Immature natural killer cell (primary cell): ENCODE measurements at regions not wholly inside any gene's neighbourhood (a gene's known extent, or its start where the extent isn't known, plus 50 kb on each side); places are given as distances from the start of the nearest gene placed in this dataset.
"Not testable (repeated sequence)": the region's sequence is repeated elsewhere in the genome, so short reads cannot be mapped to it uniquely, and the experiment has no call there.

Experiments used
- DNase-seq, 3 donors: peaks; one replicate each; pipeline ENCODE4 v3.0.0; 2022; ENCODE audit warnings: mixed read lengths in 1 of 3
- H3K27ac Mint-ChIP-seq, 6 donors: one replicate each; pipeline ENCODE4 v1.8.0; 2020; ENCODE audit warnings: mixed read lengths in 6 of 6, mild to moderate bottlenecking in 5 of 6, inconsistent platforms in 4 of 6, moderate library complexity in 3 of 6
- H3K27me3 Mint-ChIP-seq, 3 donors: one replicate each; pipeline ENCODE4 v1.8.0; 2020 to 2021; ENCODE audit warnings: low read depth in 3 of 3, mild to moderate bottlenecking in 3 of 3, mixed read lengths in 3 of 3, moderate library complexity in 3 of 3, inconsistent platforms in 1 of 3
- H3K36me3 Mint-ChIP-seq, 3 donors: one replicate each; pipeline ENCODE4 v1.8.0; 2020; ENCODE audit warnings: mixed read lengths in 3 of 3, inconsistent platforms in 2 of 3, mild to moderate bottlenecking in 2 of 3
- H3K4me1 Mint-ChIP-seq, 2 donors: one replicate each; pipeline ENCODE4 v1.8.0; 2020; ENCODE audit warnings: inconsistent platforms in 2 of 2, mild to moderate bottlenecking in 2 of 2, mixed read lengths in 2 of 2, moderate library complexity in 1 of 2
- H3K4me3 Mint-ChIP-seq, 5 donors: one replicate each; pipeline ENCODE4 v1.8.0; 2020; ENCODE audit warnings: mild to moderate bottlenecking in 5 of 5, mixed read lengths in 5 of 5, inconsistent platforms in 3 of 5, moderate library complexity in 3 of 5
- H3K9me3 Mint-ChIP-seq, 6 donors: one replicate each; pipeline ENCODE4 v1.8.0; 2020; ENCODE audit warnings: mild to moderate bottlenecking in 6 of 6, mixed read lengths in 6 of 6, inconsistent platforms in 4 of 6, moderate library complexity in 3 of 6

- Mint-ChIP-seq H3K4me1 (no peaks in the 10 kb centered on the region), H3K9me3 (peaks cover 0 to 5% (median 2%) of the 10 kb centered on the region in 6 donors), H3K27me3 (peaks cover 0 to 4% (median 2%) of the 10 kb centered on the region in 3 donors), H3K4me3 (no peak overlapping the region), H3K36me3 (no peaks in the 10 kb centered on the region), H3K27ac (no peak overlapping the region)
- DNase-seq: no peak
Measured at GRCh38 chr12:126960709-126961108, 1306.3 kb upstream of the TMEM132C start.

- H3K36me3 Mint-ChIP-seq: no peaks in the 10 kb centered on the region
- no peak overlapping the region for H3K4me3 Mint-ChIP-seq
- peaks cover 0 to 6% (median 2%) of the 10 kb centered on the region in 6 donors for H3K9me3 Mint-ChIP-seq
- H3K27ac Mint-ChIP-seq: no peak overlapping the region
- no peak for DNase-seq
- peaks cover 0 to 2% (median 0%) of the 10 kb centered on the region in 3 donors for H3K27me3 Mint-ChIP-seq
- H3K4me1 Mint-ChIP-seq: no peaks in the 10 kb centered on the region
Measured at GRCh38 chr12:126963825-126964224, 1303.1 kb upstream of the TMEM132C start.

- H3K27me3 Mint-ChIP-seq: peaks cover 0 to 2% (median 0%) of the 10 kb centered on the region in 3 donors
- DNase-seq: no peak
- peaks cover 0 to 6% (median 0%) of the 10 kb centered on the region in 6 donors for H3K9me3 Mint-ChIP-seq
- no peaks in the 10 kb centered on the region for H3K36me3 Mint-ChIP-seq
- H3K4me1 Mint-ChIP-seq: no peaks in the 10 kb centered on the region
- no peak overlapping the region for H3K4me3 Mint-ChIP-seq
- no peak overlapping the region for H3K27ac Mint-ChIP-seq
Measured at GRCh38 chr12:126966498-126966897, 1300.5 kb upstream of the TMEM132C start.

- no peaks in the 10 kb centered on the region for H3K4me1 Mint-ChIP-seq
- H3K9me3 Mint-ChIP-seq: peaks cover 0 to 4% (median 0%) of the 10 kb centered on the region in 6 donors
- H3K27me3 Mint-ChIP-seq: peaks cover 0 to 2% (median 2%) of the 10 kb centered on the region in 3 donors
- H3K4me3 Mint-ChIP-seq: no peak overlapping the region
- no peak overlapping the region for H3K27ac Mint-ChIP-seq
- no peaks in the 10 kb centered on the region for H3K36me3 Mint-ChIP-seq
- DNase-seq: no peak
Measured at GRCh38 chr12:126967152-126967551, 1299.8 kb upstream of the TMEM132C start.

- Mint-ChIP-seq H3K27me3 (peaks cover 0 to 5% (median 3%) of the 10 kb centered on the region in 3 donors), H3K36me3 (no peaks in the 10 kb centered on the region), H3K4me3 (no peak overlapping the region), H3K27ac (no peak overlapping the region), H3K4me1 (no peaks in the 10 kb centered on the region), H3K9me3 (peaks cover 0 to 2% (median 0%) of the 10 kb centered on the region in 6 donors)
- no peak for DNase-seq
Measured at GRCh38 chr12:126974779-126975178, 1292.2 kb upstream of the TMEM132C start.

GRCh38 chr12:126976579-126976978, 1290.4 kb upstream of the TMEM132C start:
- Mint-ChIP-seq H3K4me1 (no peaks in the 10 kb centered on the region), H3K4me3 (no peak overlapping the region), H3K36me3 (no peaks in the 10 kb centered on the region), H3K27me3 (peaks cover 0 to 5% (median 3%) of the 10 kb centered on the region in 3 donors), H3K27ac (no peak overlapping the region), H3K9me3 (peaks cover 0 to 7% (median 1%) of the 10 kb centered on the region in 6 donors)
- no peak for DNase-seq

- H3K36me3 Mint-ChIP-seq, H3K4me1 Mint-ChIP-seq, H3K9me3 Mint-ChIP-seq, H3K27ac Mint-ChIP-seq, DNase-seq, H3K27me3 Mint-ChIP-seq, H3K4me3 Mint-ChIP-seq: not testable (repeated sequence)
Measured at GRCh38 chr12:126979564-126979963, 1287.4 kb upstream of the TMEM132C start.

- peaks cover 0 to 9% (median 7%) of the 10 kb centered on the region in 6 donors for H3K9me3 Mint-ChIP-seq
- H3K4me1 Mint-ChIP-seq: no peaks in the 10 kb centered on the region
- H3K27me3 Mint-ChIP-seq: peaks cover 0 to 1% (median 0%) of the 10 kb centered on the region in 3 donors
- H3K36me3 Mint-ChIP-seq: no peaks in the 10 kb centered on the region
- no peak for DNase-seq
- no peak overlapping the region for H3K4me3 Mint-ChIP-seq
- H3K27ac Mint-ChIP-seq: no peak overlapping the region
Measured at GRCh38 chr12:126982707-126983106, 1284.3 kb upstream of the TMEM132C start.

GRCh38 chr12:126983735-126984134, 1283.2 kb upstream of the TMEM132C start:
- not testable (repeated sequence) for H3K9me3 Mint-ChIP-seq, H3K27ac Mint-ChIP-seq, H3K27me3 Mint-ChIP-seq, H3K36me3 Mint-ChIP-seq, H3K4me3 Mint-ChIP-seq, H3K4me1 Mint-ChIP-seq, DNase-seq

- H3K9me3 Mint-ChIP-seq, DNase-seq, H3K27ac Mint-ChIP-seq, H3K4me3 Mint-ChIP-seq, H3K36me3 Mint-ChIP-seq, H3K27me3 Mint-ChIP-seq, H3K4me1 Mint-ChIP-seq: not testable (repeated sequence)
Measured at GRCh38 chr12:126985663-126986062, 1281.3 kb upstream of the TMEM132C start.

- Mint-ChIP-seq H3K9me3 (peaks cover 0 to 6% (median 1%) of the 10 kb centered on the region in 6 donors), H3K27ac (no peak overlapping the region), H3K27me3 (peaks cover 0 to 1% (median 0%) of the 10 kb centered on the region in 3 donors), H3K36me3 (peaks cover 0 to 4% (median 0%) of the 10 kb centered on the region in 3 donors), H3K4me1 (no peaks in the 10 kb centered on the region), H3K4me3 (no peak overlapping the region)
- no peak for DNase-seq
Measured at GRCh38 chr12:126989532-126989931, 1277.4 kb upstream of the TMEM132C start.

GRCh38 chr12:126993898-126994297, 1273.1 kb upstream of the TMEM132C start:
- Mint-ChIP-seq H3K36me3 (peaks cover 0 to 4% (median 0%) of the 10 kb centered on the region in 3 donors), H3K9me3 (peaks cover 0 to 5% (median 0%) of the 10 kb centered on the region in 6 donors), H3K27me3 (peaks cover 0 to 4% (median 1%) of the 10 kb centered on the region in 3 donors), H3K4me1 (no peaks in the 10 kb centered on the region), H3K27ac (no peak overlapping the region), H3K4me3 (no peak overlapping the region)
- no peak for DNase-seq

GRCh38 chr12:126994599-126994998, 1272.4 kb upstream of the TMEM132C start:
- peaks cover 0 to 5% (median 1%) of the 10 kb centered on the region in 3 donors for H3K27me3 Mint-ChIP-seq
- no peak overlapping the region for H3K27ac Mint-ChIP-seq
- no peak overlapping the region for H3K4me3 Mint-ChIP-seq
- no peaks in the 10 kb centered on the region for H3K4me1 Mint-ChIP-seq
- H3K9me3 Mint-ChIP-seq: peaks cover 0 to 5% (median 0%) of the 10 kb centered on the region in 6 donors
- DNase-seq: no peak
- peaks cover 0 to 4% (median 0%) of the 10 kb centered on the region in 3 donors for H3K36me3 Mint-ChIP-seq

GRCh38 chr12:126998031-126998430, 1268.9 kb upstream of the TMEM132C start:
- Mint-ChIP-seq H3K27ac (no peak overlapping the region), H3K36me3 (peaks cover 0 to 4% (median 0%) of the 10 kb centered on the region in 3 donors), H3K4me3 (no peak overlapping the region), H3K4me1 (no peaks in the 10 kb centered on the region), H3K9me3 (peaks cover 0 to 3% (median 0%) of the 10 kb centered on the region in 6 donors), H3K27me3 (peaks cover 0 to 5% (median 1%) of the 10 kb centered on the region in 3 donors)
- DNase-seq: no peak

GRCh38 chr12:126998747-126999285, 1268.2 kb upstream of the TMEM132C start:
- Mint-ChIP-seq H3K27ac (no peak overlapping the region), H3K36me3 (peaks cover 0 to under 1% (median 0%) of the 10 kb centered on the region in 3 donors), H3K4me1 (no peaks in the 10 kb centered on the region), H3K27me3 (peaks cover 0 to 5% (median 1%) of the 10 kb centered on the region in 3 donors), H3K9me3 (peaks cover 0 to 3% (median 0%) of the 10 kb centered on the region in 6 donors), H3K4me3 (no peak overlapping the region)
- DNase-seq: no peak
